Panc1 (cell line): ENCODE measurements at regions not wholly inside any gene's neighbourhood (a gene's known extent, or its start where the extent isn't known, plus 50 kb on each side); places are given as distances from the start of the nearest gene placed in this dataset.
"Not testable (repeated sequence)": the region's sequence is repeated elsewhere in the genome, so short reads cannot be mapped to it uniquely, and the experiment has no call there.

ENCODE experiments used
- ATAC-seq: fragments of 200-7000 bp; cut with Tn5 transposase; 2 replicates; pipeline ENCODE4 v1.9.1; 2020; ENCODE audit warnings: mild to moderate bottlenecking, moderate library complexity
- BruUV-seq: library from RNA; stranded (reverse); fragments of 400-500 nt; replicated peaks from 2 replicates; lab custom pipeline; 2021; lab: Mats Ljungman, UMichigan
- CTCF ChIA-PET: fragments of 300-600 bp; sonication (Branson Sonifier 250); formaldehyde crosslinking; loops from one replicate; lab custom pipeline; 2022; ENCODE audit warnings: antibody characterized with exemption; lab: Charles Lee
- POLR2A ChIA-PET: fragments of 300-600 bp; sonication (Branson Sonifier 250); formaldehyde crosslinking; loops from one replicate; lab custom pipeline; 2022; ENCODE audit warnings: antibody characterized with exemption; lab: Charles Lee
- DNase-seq: peaks from one replicate; pipeline ENCODE4 v3.0.0-alpha.2; 2010; ENCODE audit warnings: low read depth, low spot score
- H3K27ac ChIP-seq: 2 replicates; pipeline ENCODE4 v1.5.1; 2011; ENCODE audit warnings: mild to moderate bottlenecking, low read length, inconsistent platforms
- H3K27me3 ChIP-seq: fragments of 200-500 bp; sonication (Bioruptor generic); 2 replicates; pipeline ENCODE4 v1.6.0; 2014; ENCODE audit warnings: low read length, inconsistent platforms; ENCODE audit not compliant: control insufficient read depth, insufficient read depth
- H3K36me3 ChIP-seq: fragments of 200-500 bp; sonication (Bioruptor generic); 2 replicates; pipeline ENCODE4 v1.5.1; 2014; ENCODE audit warnings: inconsistent platforms, mild to moderate bottlenecking, low read length, moderate library complexity; ENCODE audit not compliant: control insufficient read depth, insufficient read depth
- H3K4me1 ChIP-seq: 2 replicates; pipeline ENCODE4 v1.5.1; 2011; ENCODE audit warnings: inconsistent platforms, mild to moderate bottlenecking, low read length, moderate library complexity; ENCODE audit not compliant: control insufficient read depth, insufficient read depth
- H3K4me3 ChIP-seq, 2 experiments: 2 replicates each; pipeline ENCODE4 v1.5.1; 2011 to 2012; ENCODE audit warnings: low read depth in 2 of 2, low read length in 2 of 2, mild to moderate bottlenecking in 2 of 2, inconsistent platforms in 1 of 2, moderate library complexity in 1 of 2
- H3K9me3 ChIP-seq: fragments of 200-500 bp; sonication (Bioruptor generic); 2 replicates; pipeline ENCODE4 v1.5.1; 2014; ENCODE audit warnings: low read depth, mild to moderate bottlenecking, inconsistent platforms, low read length, moderate library complexity; ENCODE audit not compliant: control insufficient read depth, insufficient read depth
- CTCF ChIP-seq: fragments of 450-650 bp; IDR thresholded peaks from 2 replicates; pipeline ENCODE4 v1.5.1; 2017; ENCODE audit warnings: mild to moderate bottlenecking
- POLR2AphosphoS5 ChIP-seq: IDR thresholded peaks from 2 replicates; pipeline ENCODE4 v1.6.1; 2012; ENCODE audit warnings: mild to moderate bottlenecking, low read depth, low read length, moderate library complexity
- REST ChIP-seq, 2 experiments: IDR thresholded peaks; 2 replicates each; pipeline ENCODE4 v1.6.1; 2011 to 2012; ENCODE audit warnings: low read depth in 2 of 2, control low read depth in 1 of 2, low read length in 1 of 2, mild to moderate bottlenecking in 1 of 2, moderate library complexity in 1 of 2; ENCODE audit not compliant: insufficient read depth in 1 of 2
- SIN3A ChIP-seq: IDR thresholded peaks from 2 replicates; pipeline ENCODE4 v1.6.1; 2012; ENCODE audit warnings: low read depth, mild to moderate bottlenecking, low read length, moderate library complexity, borderline replicate concordance; ENCODE audit not compliant: insufficient read depth
- TCF7L2 ChIP-seq: IDR thresholded peaks from 2 replicates; pipeline ENCODE4 v1.6.1; 2011; ENCODE audit warnings: mild to moderate bottlenecking, low read depth, low read length, inconsistent platforms
- in situ Hi-C: cut with HindIII; loops from 2 replicates; pipeline ENCODE4 v1.10.0; 2016; ENCODE audit warnings: low sequenced_read_pairs, low pct_unique_long_range_greater_than_20kb
- intact Hi-C: fragments of 100-400 bp; cut with micrococcal nuclease; formaldehyde crosslinking; loops from one replicate; pipeline ENCODE4 v1.10.0; 2022; ENCODE audit not compliant: unreplicated experiment

GRCh38 chr20:22732751-22733150 is 148.4 kb upstream of the FOXA2 start:
- Histone ChIP-seq H3K9me3 (no peaks in the 10 kb centered on the region), H3K4me1 (no peaks in the 10 kb centered on the region), H3K36me3 (no peaks in the 10 kb centered on the region), H3K4me3 (no peak overlapping the region), H3K27me3 (no peaks in the 10 kb centered on the region), H3K27ac (no peak overlapping the region)
- BruUV-seq: no TSS peak
- ChIA-PET POLR2A (no interaction called here), CTCF (no interaction called here)
- in situ Hi-C loops (no loop called here), intact Hi-C loops (no loop called here)
- TF ChIP-seq CTCF (peak; percentile 24; the same call in 1 of the 2 replicates), POLR2AphosphoS5 (no peak)
- ATAC-seq (no peak), DNase-seq (no peak)

GRCh38 chr20:22734946-22735647 is 150.7 kb upstream of the FOXA2 start:
- TF ChIP-seq CTCF: peak; percentile 73
- ATAC-seq, CTCF ChIA-PET, in situ Hi-C loops, H3K4me3 ChIP-seq, intact Hi-C loops, H3K27ac ChIP-seq, POLR2A ChIA-PET, H3K27me3 ChIP-seq, DNase-seq, BruUV-seq, H3K9me3 ChIP-seq, H3K36me3 ChIP-seq, H3K4me1 ChIP-seq: not testable (repeated sequence)

GRCh38 chr20:22740829-22741228 is 156.5 kb upstream of the FOXA2 start:
- H3K36me3 ChIP-seq: no peaks in the 10 kb centered on the region
- no peak overlapping the region for H3K4me3 ChIP-seq
- H3K4me1 ChIP-seq: no peaks in the 10 kb centered on the region
- ChIA-PET CTCF (no interaction called here), POLR2A (no interaction called here)
- no peak for ATAC-seq
- in situ Hi-C loops: no loop called here
- intact Hi-C loops: no loop called here
- no peaks in the 10 kb centered on the region for H3K9me3 ChIP-seq
- no peaks in the 10 kb centered on the region for H3K27me3 ChIP-seq
- H3K27ac ChIP-seq: no peak overlapping the region
- TF ChIP-seq CTCF (no peak), REST (IDR thresholded peaks at IDR 0.05; ENCODE audit: insufficient read depth in 1 of 2, low read depth in 2 of 2, low read length in 1 of 2) (no peak), TCF7L2 (no peak), SIN3A (no peak), POLR2AphosphoS5 (no peak)
- DNase-seq: no peak
- BruUV-seq: no TSS peak
